HepG2 (cell line): ENCODE measurements at regions not wholly inside any gene's neighbourhood (a gene's known extent, or its start where the extent isn't known, plus 50 kb on each side); places are given as distances from the start of the nearest gene placed in this dataset.

Experiments used
- ATAC-seq: fragments of 200-7000 bp; cut with Tn5 transposase; 3 replicates; pipeline ENCODE4 v1.9.1; 2020; ENCODE audit warnings: mild to moderate bottlenecking, moderate library complexity
- BruUV-seq: library from RNA; stranded (reverse); fragments of 400-500 nt; replicated peaks from 2 replicates; lab custom pipeline; 2021; lab: Mats Ljungman, UMichigan
- CTCF ChIA-PET: fragments of 300-600 bp; formaldehyde crosslinking; extraction: SDS; loops from one replicate; lab custom pipeline; 2021; ENCODE audit warnings: low total read pairs, inconsistent platforms, low intra/inter-chr PET ratio; lab: Yijun Ruan, JAX
- POLR2A ChIA-PET: fragments of 350-600 bp; sonication (Branson Sonifier 250); formaldehyde crosslinking; loops from one replicate; lab custom pipeline; 2020; ENCODE audit warnings: antibody characterized with exemption, inconsistent platforms; lab: Yijun Ruan, JAX
- DNase-seq: peaks from one replicate; pipeline ENCODE4 v3.0.0-alpha.2; 2015; ENCODE audit warnings: low spot score
- FAIRE-seq: peaks from 3 replicates; lab custom pipeline; 2011; peaks lifted over from hg19 to GRCh38; lab: Jason Lieb, UNC
- H2AFZ ChIP-seq: one replicate; pipeline ENCODE4 v1.6.1; 2011; ENCODE audit warnings: low read length, inconsistent platforms
- H3K27ac ChIP-seq: fragments of 300-600 bp; 3 replicates; pipeline ENCODE4 v1.8.0; 2011; ENCODE audit warnings: mixed run types, mild to moderate bottlenecking, mixed read lengths, low read length, inconsistent platforms; ENCODE audit not compliant: insufficient read depth; ENCODE audit errors: extremely low read length
- H3K27me3 ChIP-seq, 2 experiments: fragments of 200-600 bp in 1 of 2; 2 replicates in 1 of 2; 3 replicates in 1 of 2; pipeline versions ENCODE4 v1.6.0 to v1.8.0; 2011; ENCODE audit warnings: low read length in 2 of 2, mild to moderate bottlenecking in 2 of 2, moderate library complexity in 2 of 2, inconsistent platforms in 1 of 2; ENCODE audit not compliant: insufficient read depth in 2 of 2, control insufficient read depth in 1 of 2
- H3K36me3 ChIP-seq, 2 experiments: fragments of 200-600 bp in 1 of 2; replicated peaks in 1 of 2; 2 replicates in 1 of 2; 3 replicates in 1 of 2; pipeline versions ENCODE4 v1.5.1 to v1.8.0; 2011; ENCODE audit warnings: low read length in 2 of 2, inconsistent platforms in 1 of 2; ENCODE audit not compliant: insufficient read depth in 2 of 2, control insufficient read depth in 1 of 2
- H3K4me1 ChIP-seq: 2 replicates; pipeline ENCODE4 v1.5.1; 2012; ENCODE audit warnings: low read length, inconsistent platforms; ENCODE audit not compliant: insufficient read depth
- H3K4me2 ChIP-seq: 2 replicates; pipeline ENCODE4 v1.6.0; 2011; ENCODE audit warnings: low read depth, low read length, inconsistent platforms
- H3K4me3 ChIP-seq, 3 experiments: fragments of 200-600 bp in 1 of 3; sonication (generic), shearing (Covaris generic) in 1 of 3; replicated peaks in 1 of 3; 2 replicates each; pipeline ENCODE4 v1.5.1; 2011 to 2016; ENCODE audit warnings: low read length in 3 of 3, inconsistent platforms in 2 of 3, low read depth in 2 of 3, mild to moderate bottlenecking in 2 of 3, control low read depth in 1 of 3, mixed read lengths in 1 of 3; ENCODE audit not compliant: insufficient read depth in 1 of 3
- H3K79me2 ChIP-seq: one replicate; pipeline ENCODE4 v1.6.1; 2011; ENCODE audit warnings: low read length, inconsistent platforms; ENCODE audit not compliant: insufficient read depth
- H3K9ac ChIP-seq: 2 replicates; pipeline ENCODE4 v1.6.0; 2011; ENCODE audit warnings: mild to moderate bottlenecking, low read depth, low read length, inconsistent platforms; ENCODE audit not compliant: insufficient read depth
- H3K9me3 ChIP-seq: 2 replicates; pipeline ENCODE4 v1.5.1; 2012; ENCODE audit warnings: mild to moderate bottlenecking, low read length
- H4K20me1 ChIP-seq: 2 replicates; pipeline ENCODE4 v1.6.0; 2011; ENCODE audit warnings: inconsistent platforms, mild to moderate bottlenecking, low read length, moderate library complexity; ENCODE audit not compliant: insufficient read depth
- FOXC1 ChIP-seq: sonication (generic); formaldehyde crosslinking; IDR thresholded peaks from 2 replicates; pipeline ENCODE4 v1.8.0; 2022; ENCODE audit warnings: mild to moderate bottlenecking, missing genetic modification reagents, borderline replicate concordance
- HIC2 ChIP-seq: sonication (generic); formaldehyde crosslinking; IDR thresholded peaks from 2 replicates; pipeline ENCODE4 v1.9.0; 2022; ENCODE audit warnings: low read depth, missing genetic modification reagents
- HMG20B ChIP-seq: conservative IDR thresholded peaks from 2 replicates; pipeline ENCODE4 v1.6.1; 2016; ENCODE audit warnings: missing genetic modification reagents, missing compliant biosample characterization
- JDP2 ChIP-seq: sonication (generic); formaldehyde crosslinking; IDR thresholded peaks from 2 replicates; pipeline ENCODE4 v1.8.1; 2022; ENCODE audit warnings: missing genetic modification reagents, borderline replicate concordance
- MTA3 ChIP-seq: sonication (generic); formaldehyde crosslinking; IDR thresholded peaks from 2 replicates; pipeline ENCODE4 v1.4.0; 2020; ENCODE audit warnings: missing genetic modification reagents
- POLR2A ChIP-seq, 2 experiments: IDR thresholded peaks; 2 replicates each; pipeline ENCODE4 v1.6.1; 2011; ENCODE audit warnings: low read depth in 2 of 2, low read length in 2 of 2, mild to moderate bottlenecking in 1 of 2, moderate library complexity in 1 of 2; ENCODE audit not compliant: insufficient read depth in 1 of 2
- RAD51 ChIP-seq: fragments of 450-650 bp; IDR thresholded peaks from 2 replicates; pipeline ENCODE4 v1.6.1; 2016; ENCODE audit warnings: borderline replicate concordance
- RBFOX2 ChIP-seq: fragments of 200-400 bp; formaldehyde crosslinking; IDR thresholded peaks from 2 replicates; pipeline ENCODE4 v1.6.1; 2017; ENCODE audit warnings: low read depth, mild to moderate bottlenecking, low read length
- STAT6 ChIP-seq: sonication (generic); formaldehyde crosslinking; IDR thresholded peaks from 2 replicates; pipeline ENCODE4 v1.4.0; 2020; ENCODE audit warnings: missing genetic modification reagents, mild to moderate bottlenecking, borderline replicate concordance
- ZNF124 ChIP-seq: sonication (generic); formaldehyde crosslinking; IDR thresholded peaks from 2 replicates; pipeline ENCODE4 v1.4.0; 2020; ENCODE audit warnings: missing genetic modification reagents
- ZNF251 ChIP-seq: sonication (generic); formaldehyde crosslinking; IDR thresholded peaks from 2 replicates; pipeline ENCODE4 v1.9.0; 2021; ENCODE audit warnings: mild to moderate bottlenecking, missing genetic modification reagents
- ZNF652 ChIP-seq: IDR thresholded peaks from 2 replicates; pipeline ENCODE4 v1.6.1; 2016; ENCODE audit warnings: low read depth, borderline replicate concordance
- ZNF672 ChIP-seq: sonication (generic); formaldehyde crosslinking; IDR thresholded peaks from 2 replicates; pipeline ENCODE4 v1.8.1; 2022; ENCODE audit warnings: missing genetic modification reagents
- ZNF773 ChIP-seq: sonication (generic); formaldehyde crosslinking; IDR thresholded peaks from 2 replicates; pipeline ENCODE4 v1.4.0; 2020; ENCODE audit warnings: missing genetic modification reagents, borderline replicate concordance
- WGBS: methylation state at CpG from one replicate; pipeline ENCODE4 v1.1.6; 2017; ENCODE audit warnings: low lambda C conversion rate; 5-methylcytosine and 5-hydroxymethylcytosine counted together
- in situ Hi-C: cut with HindIII; loops from 2 replicates; pipeline ENCODE4 v1.10.0; 2017; ENCODE audit warnings: low pct_unique_long_range_greater_than_20kb; ENCODE audit not compliant: extremely low pct_ligation_motif_present
- intact Hi-C: fragments of 100-400 bp; cut with micrococcal nuclease; formaldehyde crosslinking; loops from one replicate; pipeline ENCODE4 v1.10.0; 2022; ENCODE audit not compliant: unreplicated experiment
- TF ChIP-seq, protein P1 (sequence below): sonication (generic); formaldehyde crosslinking; IDR thresholded peaks from 2 replicates; pipeline ENCODE4 v1.5.0; 2020; ENCODE audit warnings: missing genetic modification reagents, mild to moderate bottlenecking, borderline replicate concordance

DNA sequence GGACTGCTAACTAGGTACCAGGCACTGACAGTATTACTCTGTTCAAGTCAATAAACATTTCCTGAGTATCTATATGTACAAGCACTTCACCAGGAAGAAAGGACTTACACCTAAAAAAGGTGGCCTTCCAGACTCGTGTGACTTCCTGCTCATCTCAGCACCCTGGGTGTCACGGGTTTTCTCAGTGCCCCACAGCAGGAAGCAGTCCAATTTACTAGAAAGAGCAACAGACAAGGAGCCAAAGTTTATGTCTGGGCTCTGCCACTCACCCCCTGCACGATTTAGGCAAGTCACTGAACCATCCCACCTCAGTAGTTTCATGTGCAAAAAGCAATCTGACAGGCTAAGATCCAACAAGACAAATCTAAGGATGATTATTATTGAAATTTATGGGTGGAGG is 92.4 kb downstream of the TMEM215 start:
- in situ Hi-C loops = no loop called here
- 0% methylated on average over 3 of the region's 3 CpGs for WGBS
- no peaks in the 10 kb centered on the region for H3K36me3 ChIP-seq
- H4K20me1 ChIP-seq = no peaks in the 10 kb centered on the region
- no TSS peak for BruUV-seq
- POLR2A ChIA-PET = no interaction called here
- no peak overlapping the region for H3K4me3 ChIP-seq
- no peak overlapping the region for H3K4me2 ChIP-seq
- no peak overlapping the region for H3K9ac ChIP-seq
- H3K4me1 ChIP-seq = no peaks in the 10 kb centered on the region
- no peak for FAIRE-seq
- no peak overlapping the region for H3K27ac ChIP-seq
- no peak for ATAC-seq
- TF ChIP-seq HMG20B (CRISPR knock-in tag) = no peak
- TF ChIP-seq JDP2 (CRISPR knock-in tag) = no peak
- no peak for TF ChIP-seq FOXC1 (CRISPR knock-in tag)
- TF ChIP-seq HIC2 = no peak
- no peak for TF ChIP-seq ZNF773
- TF ChIP-seq MTA3 (CRISPR knock-in tag) = no peak
- CTCF ChIA-PET = no interaction called here
- DNase-seq = no peak
- H3K27me3 ChIP-seq = peaks cover 0 to 8% of the 10 kb centered on the region in 2 experiments; a peak in 2 of 5 replicates
- intact Hi-C loops = no loop called here
- H3K9me3 ChIP-seq = no peaks in the 10 kb centered on the region
- no peaks in the 10 kb centered on the region for H3K79me2 ChIP-seq
- no peak overlapping the region for H2AFZ ChIP-seq

- Histone ChIP-seq H3K9ac (no peak overlapping the region), H3K4me1 (no peaks in the 10 kb centered on the region), H3K27me3 (peaks cover 0 to 8% of the 10 kb centered on the region in 2 experiments; a peak in 2 of 5 replicates), H3K9me3 (no peaks in the 10 kb centered on the region), H3K79me2 (no peaks in the 10 kb centered on the region), H3K36me3 (no peaks in the 10 kb centered on the region), H3K4me2 (no peak overlapping the region), H3K4me3 (no peak overlapping the region), H4K20me1 (no peaks in the 10 kb centered on the region), H3K27ac (no peak overlapping the region), H2AFZ (no peak overlapping the region)
- in situ Hi-C loops (no loop called here), intact Hi-C loops (no loop called here)
- CTCF ChIA-PET = no interaction called here
- POLR2A ChIA-PET = no interaction called here
- no peak for DNase-seq
- no peak for FAIRE-seq
- 17% methylated on average over 3 of the region's 3 CpGs for WGBS
- no TSS peak for BruUV-seq
- no peak for ATAC-seq
- no peak for TF ChIP-seq ZNF672
- TF ChIP-seq, protein P1, sequence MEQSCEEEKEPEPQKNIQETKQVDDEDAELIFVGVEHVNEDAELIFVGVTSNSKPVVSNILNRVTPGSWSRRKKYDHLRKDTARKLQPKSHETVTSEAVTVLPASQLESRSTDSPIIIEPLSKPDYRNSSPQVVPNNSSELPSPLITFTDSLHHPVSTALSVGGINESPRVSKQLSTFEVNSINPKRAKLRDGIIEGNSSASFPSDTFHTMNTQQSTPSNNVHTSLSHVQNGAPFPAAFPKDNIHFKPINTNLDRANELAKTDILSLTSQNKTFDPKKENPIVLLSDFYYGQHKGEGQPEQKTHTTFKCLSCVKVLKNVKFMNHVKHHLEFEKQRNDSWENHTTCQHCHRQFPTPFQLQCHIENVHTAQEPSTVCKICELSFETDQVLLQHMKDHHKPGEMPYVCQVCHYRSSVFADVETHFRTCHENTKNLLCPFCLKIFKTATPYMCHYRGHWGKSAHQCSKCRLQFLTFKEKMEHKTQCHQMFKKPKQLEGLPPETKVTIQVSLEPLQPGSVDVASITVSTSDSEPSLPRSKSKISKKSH (CRISPR knock-in tag) = no peak
- no peak for TF ChIP-seq ZNF251
- TF ChIP-seq ZNF124 (CRISPR knock-in tag) = no peak
- no peak for TF ChIP-seq ZNF652
- TF ChIP-seq RAD51 = no peak
- TF ChIP-seq STAT6 (CRISPR knock-in tag) = no peak
- no peak for TF ChIP-seq POLR2A (IDR thresholded peaks at IDR 0.05; ENCODE audit: insufficient read depth in 1 of 2, low read depth in 2 of 2, low read length in 2 of 2)
- no peak for TF ChIP-seq RBFOX2
Measured at GRCh38 chr9:32877103-32877502, 93.8 kb downstream of the TMEM215 start.
